GM19025 (cell line): ENCODE measurements at regions not wholly inside any gene's neighbourhood (a gene's known extent, or its start where the extent isn't known, plus 50 kb on each side); places are given as distances from the start of the nearest gene placed in this dataset.
A peak's percentile ranks its signal among the peaks of the same experiment; 100 is the strongest.

Experiments
- ATAC-seq: cut with Tn5 transposase; IDR thresholded peaks from one replicate; pipeline ENCODE4 v1.9.1; 2021; ENCODE audit warnings: mild to moderate bottlenecking, low read depth, moderate library complexity; ENCODE audit not compliant: unreplicated experiment

- ATAC-seq: no peak
These were observed 387.4 kb upstream of the PDE4D start for GRCh38 chr5:60280943-60281342.

- ATAC-seq: no peak
These were observed 384.4 kb upstream of the PDE4D start for GRCh38 chr5:60277941-60278340.

DNA sequence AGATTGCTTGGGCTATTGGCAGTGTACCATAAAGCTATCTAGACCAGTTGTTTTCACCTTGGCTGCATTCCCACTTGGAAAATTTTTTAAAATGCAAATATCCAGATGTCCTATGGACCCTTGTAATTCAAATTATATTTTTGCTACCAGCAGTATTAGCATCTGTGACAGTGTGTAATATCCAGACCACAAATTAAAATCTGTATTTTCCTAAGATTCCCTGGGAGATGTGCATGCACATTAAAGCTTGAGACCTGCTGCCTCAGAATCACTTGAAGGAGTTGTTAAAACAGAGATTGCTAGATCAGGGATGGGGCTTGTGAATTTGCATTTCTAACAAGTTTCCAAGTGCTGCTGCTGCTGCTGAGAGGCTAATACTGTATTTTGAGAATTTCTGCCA, 381.2 kb upstream of the PDE4D start:
- no peak for ATAC-seq

GRCh38 chr5:60271517-60271916, 378.0 kb upstream of the PDE4D start:
- ATAC-seq: no peak

GRCh38 chr5:60267907-60268306, 374.4 kb upstream of the PDE4D start:
- ATAC-seq: no peak

DNA sequence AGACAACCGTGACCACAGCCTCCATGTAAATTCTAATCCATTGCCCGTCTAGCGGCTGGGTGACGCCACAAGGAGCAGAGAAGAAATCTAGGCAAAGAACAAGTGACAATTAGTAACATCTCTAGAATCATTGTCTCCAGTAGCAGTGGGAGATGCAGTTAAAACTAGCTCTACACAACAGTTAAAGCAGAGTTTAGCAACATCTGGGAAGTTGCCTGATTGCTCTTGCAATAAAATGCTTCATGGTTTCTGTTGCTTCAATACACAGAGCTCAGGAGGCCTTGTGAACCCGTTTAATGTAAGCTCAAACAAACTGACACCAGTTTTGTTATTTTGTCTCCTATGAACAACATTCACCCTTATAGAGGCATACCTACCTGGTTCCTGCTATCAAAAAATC, 369.8 kb upstream of the PDE4D start:
- no peak for ATAC-seq

- no peak for ATAC-seq
These were observed 369.2 kb upstream of the PDE4D start for GRCh38 chr5:60262576-60263295.

- ATAC-seq: no peak
These were observed 368.2 kb upstream of the PDE4D start for GRCh38 chr5:60261732-60262131.

- ATAC-seq: no peak
These were observed 367.1 kb upstream of the PDE4D start for GRCh38 chr5:60260658-60261057.

GRCh38 chr5:60259730-60260129, 366.2 kb upstream of the PDE4D start:
- no peak for ATAC-seq

DNA sequence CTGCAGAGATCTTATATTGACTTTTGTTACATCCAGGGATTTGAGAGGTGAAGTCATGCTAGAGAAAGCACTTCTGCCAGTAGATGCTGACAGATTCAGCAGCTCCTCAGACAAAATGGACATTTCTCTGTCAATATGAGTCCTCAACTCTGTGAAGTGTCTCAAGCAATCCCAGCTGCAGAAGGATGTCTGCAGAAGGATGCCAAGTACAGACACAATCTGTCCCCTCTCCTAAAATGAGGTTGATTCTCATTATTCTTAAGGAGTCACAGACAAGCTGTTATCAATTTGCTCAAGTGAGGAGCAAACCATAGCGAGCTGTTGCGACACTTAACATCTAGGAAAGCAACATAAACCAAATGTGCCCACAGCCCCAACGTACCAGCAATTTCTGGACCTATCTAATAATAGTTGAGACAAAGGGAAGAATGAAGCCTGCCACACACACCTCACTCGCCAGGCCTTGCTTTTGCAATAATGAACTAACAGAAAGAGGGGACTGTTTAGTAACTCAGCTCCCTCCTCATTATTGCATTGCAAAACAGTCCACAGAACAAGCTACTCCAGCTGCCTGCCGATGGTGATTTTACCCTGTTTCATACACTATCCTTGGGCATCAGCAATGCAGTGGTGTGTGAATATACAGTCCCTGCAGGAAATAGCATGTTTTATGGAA, 364.2 kb upstream of the PDE4D start:
- no peak for ATAC-seq

DNA sequence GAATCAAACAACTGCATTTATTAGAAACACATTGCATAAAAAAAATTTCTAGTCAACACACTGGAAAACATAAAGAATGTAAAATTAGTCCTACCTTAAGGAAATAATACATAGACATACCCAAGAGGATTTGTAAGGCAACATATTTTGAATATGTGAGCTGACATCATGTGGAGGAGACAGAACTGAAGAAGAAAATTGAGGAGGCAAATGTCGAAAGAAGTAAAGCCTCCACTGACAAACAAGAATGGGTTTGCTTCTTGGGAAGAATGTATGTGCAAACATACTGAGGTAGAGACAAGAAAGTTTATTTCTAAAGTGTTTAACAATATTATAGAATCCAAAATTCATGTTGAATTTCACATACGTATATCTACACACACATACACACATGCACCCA, 363.0 kb upstream of the PDE4D start:
- ATAC-seq: no peak

DNA sequence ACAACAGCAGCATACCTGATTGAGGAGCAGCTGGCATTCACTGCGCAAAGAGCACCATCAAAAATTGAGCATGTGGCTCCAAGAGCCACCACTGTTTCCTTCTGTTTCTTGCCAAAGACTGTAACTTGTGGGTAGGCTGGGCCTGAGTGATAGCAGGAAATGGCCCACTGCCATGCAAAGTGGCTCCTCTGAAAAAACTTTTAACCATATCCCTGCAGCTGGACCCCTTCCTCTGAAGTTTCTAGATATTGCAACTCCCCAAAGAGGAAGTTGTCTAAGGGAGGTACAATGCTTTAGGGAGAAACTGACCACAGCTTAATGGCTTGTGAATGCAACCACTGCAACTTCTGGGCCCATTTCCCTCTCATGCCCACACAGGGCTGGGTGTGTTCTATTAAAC, 355.4 kb upstream of the PDE4D start:
- ATAC-seq: peak; percentile 83

DNA sequence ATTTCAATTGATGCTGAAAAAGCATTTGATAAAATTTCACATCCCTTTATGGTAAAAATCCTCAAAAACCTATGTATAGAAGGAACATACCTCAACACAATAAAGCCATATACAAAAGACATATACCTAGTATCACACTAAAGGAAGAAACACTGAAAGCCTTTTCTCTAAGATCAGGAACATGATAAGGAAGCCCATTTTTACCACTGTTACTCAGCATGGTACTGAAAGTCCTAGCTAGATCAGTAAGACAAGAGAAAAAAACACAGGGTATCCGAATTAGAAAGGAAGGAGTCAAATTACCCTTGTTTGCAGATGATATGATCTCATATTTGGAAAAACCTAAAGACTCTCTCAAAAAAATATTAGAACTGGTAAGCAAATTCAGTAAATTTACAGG, 350.2 kb upstream of the PDE4D start:
- no peak for ATAC-seq

- no peak for ATAC-seq
These were observed 338.7 kb upstream of the PDE4D start for GRCh38 chr5:60232036-60232795.

GRCh38 chr5:60230456-60230855, 336.9 kb upstream of the PDE4D start:
- no peak for ATAC-seq

GRCh38 chr5:60229691-60230185, 336.2 kb upstream of the PDE4D start:
- ATAC-seq: no peak

DNA sequence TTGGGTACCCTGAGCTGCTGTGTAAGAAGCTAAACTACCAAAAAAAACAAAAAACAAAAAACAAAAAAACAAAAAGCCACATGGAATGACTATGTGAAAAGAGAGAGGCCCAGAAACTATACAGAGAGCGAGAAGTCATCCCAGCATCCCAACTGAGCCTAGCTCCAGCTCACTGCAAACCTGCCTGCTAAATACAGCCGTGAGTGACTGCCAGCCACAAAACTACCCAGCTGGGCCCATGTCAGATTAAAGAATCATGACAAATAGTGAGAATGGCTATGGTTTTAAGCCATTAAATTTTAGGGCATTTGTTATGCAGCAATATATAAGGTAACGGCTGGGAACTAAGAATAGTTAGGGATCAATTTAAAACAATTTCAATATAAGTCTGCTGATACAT, 335.1 kb upstream of the PDE4D start:
- no peak for ATAC-seq

DNA sequence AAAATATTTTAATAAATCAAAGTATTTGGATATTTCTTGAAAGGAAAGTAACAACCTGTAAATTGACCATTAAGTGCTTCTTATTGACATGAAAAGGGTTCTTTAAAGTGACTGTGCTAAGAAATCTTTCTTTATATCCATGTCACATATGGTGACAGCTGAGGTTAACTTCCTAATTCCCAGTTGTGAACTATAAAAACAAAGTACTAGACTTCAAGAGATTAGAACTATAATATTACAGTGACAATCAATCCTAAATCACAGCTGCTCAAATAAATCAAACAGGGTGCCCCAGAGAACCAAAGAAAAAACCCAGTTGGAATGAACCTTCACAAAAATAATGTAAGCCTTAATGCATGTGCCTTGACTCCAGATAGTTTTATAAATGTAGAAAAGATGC, 332.6 kb upstream of the PDE4D start:
- no peak for ATAC-seq

DNA sequence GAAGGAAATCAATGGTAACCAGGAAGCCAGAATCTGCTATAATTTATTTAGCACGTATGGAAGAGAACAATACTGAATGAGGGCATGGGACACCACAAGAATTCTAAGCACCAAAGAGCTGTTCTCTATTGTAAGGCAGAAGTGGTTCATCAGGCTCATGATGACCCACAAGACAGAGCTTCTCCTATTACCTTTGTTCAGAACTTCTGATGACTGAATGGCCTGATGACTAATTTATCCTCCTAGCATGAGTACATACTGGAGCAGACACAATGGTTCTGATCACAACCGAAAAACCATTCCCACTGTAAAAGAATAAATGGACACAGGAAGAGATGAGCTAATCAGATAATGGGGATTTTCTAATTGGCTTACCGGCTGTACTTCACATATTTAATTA, 329.8 kb upstream of the PDE4D start:
- no peak for ATAC-seq

GRCh38 chr5:60219921-60220320, 326.4 kb upstream of the PDE4D start:
- no peak for ATAC-seq
